NCI-H226 (cell line): ENCODE measurements at regions not wholly inside any gene's neighbourhood (a gene's known extent, or its start where the extent isn't known, plus 50 kb on each side); places are given as distances from the start of the nearest gene placed in this dataset.
"Not testable (repeated sequence)": the region's sequence is repeated elsewhere in the genome, so short reads cannot be mapped to it uniquely, and the experiment has no call there.

ENCODE experiments used
- DNase-seq: peaks from one replicate; pipeline ENCODE4 v3.0.0-alpha.2; 2015

DNA sequence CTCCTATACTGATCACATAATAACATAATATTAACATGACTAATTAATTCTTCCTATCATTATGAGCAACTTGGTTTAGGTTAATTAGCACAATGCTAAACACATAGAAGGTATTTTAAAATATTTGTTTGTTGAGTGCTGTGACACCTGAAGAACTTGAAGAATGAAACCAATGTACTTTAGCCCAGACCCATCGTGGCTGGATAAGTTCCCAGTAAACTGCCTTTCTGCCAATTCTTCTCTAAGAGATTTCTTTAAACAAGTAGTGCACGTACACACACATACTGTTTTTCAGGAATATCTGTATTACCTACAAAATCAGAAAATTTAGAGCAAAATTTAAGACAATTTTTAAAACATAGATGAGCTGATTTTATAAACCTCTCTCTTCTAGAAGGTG is 207.4 kb upstream of the SSTR1 start:
- no peak for DNase-seq

DNA sequence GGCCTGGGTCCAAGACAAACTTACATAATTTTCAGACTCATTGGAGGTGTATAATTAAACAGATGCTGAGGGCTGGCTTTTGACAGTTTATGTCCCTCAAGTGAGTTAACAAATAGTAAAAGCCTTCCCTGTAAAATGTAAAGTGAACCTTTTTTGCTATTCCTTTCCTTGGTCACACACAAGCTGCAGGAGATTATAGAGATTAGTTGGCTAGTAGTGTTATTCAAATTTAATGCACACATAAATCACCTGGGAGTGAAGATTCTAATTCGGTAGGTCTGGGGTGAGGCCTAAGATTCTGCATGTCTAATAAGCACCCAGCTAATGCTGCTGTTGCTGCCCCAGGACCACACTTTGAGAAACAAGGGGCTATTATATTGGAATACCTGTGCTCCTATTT is 206.2 kb upstream of the SSTR1 start:
- DNase-seq = no peak

DNA sequence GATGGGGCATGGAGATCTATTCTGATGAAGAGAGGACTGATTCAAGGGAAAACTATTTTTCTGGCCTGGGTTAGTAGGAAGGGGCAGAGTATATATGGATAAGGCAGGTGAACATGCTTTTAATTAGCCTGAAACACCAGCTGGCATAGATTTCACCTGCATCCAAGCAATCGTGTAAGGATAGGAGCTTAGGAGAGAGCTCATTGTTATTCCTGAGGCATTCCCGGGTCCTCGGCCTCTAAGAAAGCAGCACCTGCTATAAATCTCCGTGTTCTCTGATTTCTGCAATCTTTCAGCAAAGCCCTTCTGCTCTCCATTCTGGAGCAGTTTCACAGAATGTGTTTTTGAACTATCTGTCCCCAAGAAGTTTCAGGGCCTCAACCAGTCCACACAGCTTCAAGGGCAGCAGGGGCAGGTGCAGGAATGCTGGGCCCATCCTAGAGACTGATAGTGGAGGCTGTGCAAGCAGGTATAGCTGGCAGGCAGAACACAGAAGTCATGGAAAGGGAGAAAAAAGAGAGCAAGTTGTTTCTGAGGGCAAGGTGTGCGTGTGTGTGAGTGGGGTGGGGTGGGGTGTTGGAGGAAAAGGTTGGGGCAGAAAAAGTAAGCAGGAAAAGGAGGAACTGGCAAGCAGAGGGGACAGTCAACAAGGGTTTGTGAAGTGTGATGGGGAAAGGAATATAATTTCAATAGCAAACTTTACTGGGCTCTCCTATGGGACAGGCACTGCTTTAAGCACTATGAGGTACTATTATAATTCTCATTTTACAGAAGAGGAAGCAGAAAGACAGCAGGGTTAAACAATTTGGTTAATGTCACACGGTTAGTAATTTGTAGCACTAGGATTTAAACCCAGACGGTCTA is 203.7 kb upstream of the SSTR1 start:
- no peak for DNase-seq

DNA sequence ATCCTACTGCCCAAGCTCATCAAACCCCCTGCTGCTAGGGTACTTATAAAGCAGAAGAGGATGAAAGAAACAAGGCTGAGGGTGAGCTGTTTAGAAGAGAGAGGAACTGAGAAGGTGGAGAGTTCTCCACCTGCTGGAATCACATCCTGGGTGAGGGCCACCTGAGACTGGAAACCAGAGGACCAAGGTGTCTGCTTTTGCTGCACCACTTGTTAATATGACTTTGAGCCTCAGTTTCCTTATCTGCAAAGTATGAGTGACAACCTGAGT is 203.2 kb upstream of the SSTR1 start:
- DNase-seq = no peak

DNA sequence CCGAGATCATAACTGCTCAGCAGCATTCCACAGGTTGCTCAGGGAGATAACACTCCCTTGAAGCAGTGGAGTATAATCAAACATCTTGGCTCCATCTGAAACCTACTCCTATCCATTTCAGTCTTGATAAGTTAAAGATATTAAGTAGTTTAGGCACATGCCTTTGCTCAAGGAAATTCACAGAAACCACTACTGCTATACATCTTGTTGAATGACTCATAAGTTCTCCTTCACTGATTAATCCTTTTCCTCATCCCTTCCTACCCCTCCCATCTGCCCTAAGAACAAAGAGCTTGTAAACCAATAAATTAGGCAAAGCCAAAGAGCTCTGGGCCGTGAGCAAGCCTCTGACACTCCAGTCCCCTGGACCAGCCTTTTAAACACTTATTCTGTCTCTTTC is 196.5 kb upstream of the SSTR1 start:
- peak; percentile 59 for DNase-seq

DNA sequence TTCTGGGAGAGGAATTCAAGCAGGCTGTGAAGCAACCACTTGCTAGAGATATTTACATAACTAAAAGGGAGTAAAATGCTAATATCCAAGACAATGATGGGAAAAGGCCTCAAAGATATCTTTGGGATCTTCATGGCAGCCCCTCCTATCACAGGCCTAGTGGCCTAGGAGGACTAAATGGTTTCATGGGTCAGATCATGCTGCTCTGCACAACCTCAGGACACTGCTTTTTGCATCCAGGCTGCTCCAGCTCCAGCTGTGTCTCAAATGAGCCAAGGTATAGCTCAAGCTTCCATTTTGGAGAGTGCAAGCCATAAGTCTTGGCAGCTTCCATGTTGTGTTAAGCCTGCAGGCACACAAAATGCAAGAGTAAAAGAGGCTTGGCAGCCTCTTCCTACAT is 195.6 kb upstream of the SSTR1 start:
- DNase-seq = no peak

DNA sequence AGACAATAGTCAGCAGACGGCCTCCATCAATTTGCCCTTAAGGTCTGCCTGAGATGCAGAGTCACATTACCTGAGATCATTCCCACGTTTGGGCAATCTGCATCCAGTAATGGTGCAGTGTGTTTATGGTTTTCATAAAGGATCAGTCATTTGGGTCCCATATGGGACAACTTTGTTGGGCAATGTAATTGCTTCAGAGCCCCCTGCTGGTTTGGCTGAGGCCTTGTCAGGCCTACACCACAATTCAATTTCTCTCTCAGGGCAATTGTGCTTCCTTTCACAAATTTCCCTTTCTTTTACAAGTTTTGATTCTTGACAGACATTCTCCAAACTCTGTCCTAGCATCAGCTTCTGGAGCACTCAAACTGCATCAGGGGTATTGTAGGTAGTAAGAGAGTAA is 191.2 kb upstream of the SSTR1 start:
- DNase-seq = no peak

DNA sequence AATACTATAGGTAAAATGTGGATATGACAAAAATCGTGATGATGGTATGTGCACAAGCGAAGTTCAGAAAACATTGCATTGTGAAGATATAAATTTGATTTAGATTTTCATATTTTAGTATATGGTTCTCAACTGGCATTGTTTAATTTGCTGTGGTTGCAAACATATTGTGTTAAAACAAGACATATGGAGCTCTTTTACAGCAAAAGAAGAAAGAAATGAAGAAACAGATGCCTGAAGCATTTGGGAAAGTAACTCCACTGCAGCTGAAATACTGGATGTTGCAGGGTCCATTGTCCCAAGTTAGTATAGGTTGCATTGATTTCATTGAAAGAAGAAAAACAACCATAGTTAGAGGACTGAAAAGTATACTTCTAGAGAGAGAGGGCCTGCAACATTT is 185.8 kb upstream of the SSTR1 start:
- DNase-seq = no peak

DNA sequence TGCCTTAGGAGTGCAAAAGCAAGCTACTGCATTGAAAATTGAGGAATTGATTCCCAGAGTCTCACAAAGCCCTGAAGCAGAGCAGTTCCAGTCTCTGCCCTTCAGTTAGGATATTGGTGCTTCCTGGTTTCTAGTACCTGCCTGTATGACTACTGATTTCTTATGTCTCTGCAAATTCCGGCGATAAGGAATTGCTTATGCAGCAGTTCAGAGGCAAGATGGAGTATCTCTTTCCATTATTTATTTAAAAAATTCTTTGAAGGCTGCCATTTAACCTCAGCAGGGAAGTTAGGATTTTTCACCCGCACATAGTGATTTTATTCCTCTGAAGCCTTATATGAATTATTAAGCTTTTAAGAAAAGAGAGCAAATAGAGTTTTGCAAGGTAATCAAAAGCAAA is 184.9 kb upstream of the SSTR1 start:
- DNase-seq = no peak

DNA sequence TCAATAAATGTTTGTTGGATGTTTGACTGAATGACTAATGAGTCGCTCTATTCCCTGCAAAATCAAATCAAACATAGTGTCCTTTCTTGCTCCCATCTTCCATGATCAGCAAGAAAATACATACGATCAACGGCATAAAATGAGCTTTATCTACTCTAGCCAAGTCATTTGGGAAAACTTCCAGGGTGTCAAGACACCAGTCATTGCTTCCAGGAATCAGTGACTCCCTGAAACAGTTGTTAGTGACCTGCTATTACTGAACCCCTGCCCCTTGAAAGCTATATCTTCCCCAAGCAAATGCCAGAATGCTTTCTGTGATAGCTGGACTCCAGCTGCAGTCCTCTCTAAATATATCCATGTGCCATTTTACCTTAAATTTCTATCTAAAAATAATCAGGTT is 169.5 kb upstream of the SSTR1 start:
- DNase-seq = no peak

DNA sequence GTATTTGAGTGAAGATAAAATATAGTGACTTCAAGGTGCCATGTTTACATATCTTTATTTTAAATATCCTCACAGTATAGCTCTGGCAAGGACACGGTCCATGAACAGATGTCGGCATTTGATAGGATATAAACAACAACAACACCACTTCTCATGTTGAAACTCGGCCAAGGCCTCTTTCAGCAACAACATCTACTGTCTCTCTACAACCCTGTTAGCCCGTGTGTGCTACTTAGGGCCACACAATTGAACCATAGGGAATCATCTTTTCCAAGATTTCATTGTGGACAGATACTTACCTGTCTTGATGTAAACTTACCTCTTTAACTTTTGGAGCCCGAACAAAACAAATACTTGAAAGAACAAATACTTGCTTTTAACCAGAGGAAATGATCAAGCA is 168.7 kb upstream of the SSTR1 start:
- DNase-seq = no peak

DNA sequence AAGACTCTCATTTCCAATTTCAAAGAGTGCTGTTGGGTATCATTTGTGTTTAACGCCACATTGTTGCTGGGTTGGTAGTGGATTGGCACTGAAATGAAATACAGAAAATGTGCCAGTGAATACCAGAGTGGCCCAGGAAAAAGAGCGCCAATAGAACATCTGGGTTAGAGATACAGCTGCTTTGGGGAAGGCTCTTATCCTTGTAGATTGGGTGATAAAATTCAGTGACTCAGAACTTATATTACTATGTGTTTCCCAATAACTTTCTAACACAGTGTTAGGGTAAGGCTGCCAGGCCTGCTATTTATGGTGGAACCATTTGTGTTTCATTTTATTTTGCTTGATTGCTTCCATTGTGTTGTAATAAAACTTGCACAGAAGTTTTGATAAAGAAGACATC is 168.2 kb upstream of the SSTR1 start:
- no peak for DNase-seq

DNA sequence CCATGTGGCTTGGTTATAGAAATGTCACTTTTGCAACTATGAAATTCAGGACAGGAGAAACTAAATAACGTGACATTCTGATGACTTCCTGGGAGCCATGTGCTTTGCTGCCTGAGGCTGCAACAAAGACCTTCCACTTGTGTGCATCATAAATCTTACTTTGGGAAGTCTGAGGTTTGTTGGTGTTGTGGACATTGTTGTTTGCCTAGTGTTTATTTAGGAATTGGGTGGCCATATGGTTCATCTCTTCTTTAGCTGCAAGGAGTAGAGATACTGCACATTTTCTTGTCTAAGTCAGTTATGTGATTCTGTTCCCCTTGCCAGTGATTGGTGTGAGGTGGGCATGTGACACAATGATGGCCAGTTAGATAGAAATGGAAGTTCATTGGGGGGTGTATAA is 167.3 kb upstream of the SSTR1 start:
- no peak for DNase-seq

DNA sequence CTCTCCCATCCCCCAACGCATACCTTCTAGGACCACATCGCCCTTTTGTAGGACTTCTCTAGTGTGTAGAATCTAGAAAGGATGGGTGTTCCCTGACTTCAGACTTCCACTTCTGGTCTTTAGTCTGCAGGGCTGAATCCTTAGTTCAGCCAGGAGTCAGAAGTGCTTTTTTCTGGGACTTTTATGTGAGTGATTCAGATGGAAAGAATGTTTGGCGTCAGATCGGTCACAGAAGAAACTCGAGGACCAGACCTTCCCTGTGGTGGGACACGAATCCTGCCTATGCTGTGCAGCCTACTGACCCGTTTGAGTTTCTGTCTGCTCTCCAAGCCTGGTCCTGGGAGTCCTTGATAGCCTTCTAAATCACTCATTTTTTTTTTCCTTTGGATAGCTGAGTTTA is 165.4 kb upstream of the SSTR1 start:
- DNase-seq = peak; percentile 20

DNA sequence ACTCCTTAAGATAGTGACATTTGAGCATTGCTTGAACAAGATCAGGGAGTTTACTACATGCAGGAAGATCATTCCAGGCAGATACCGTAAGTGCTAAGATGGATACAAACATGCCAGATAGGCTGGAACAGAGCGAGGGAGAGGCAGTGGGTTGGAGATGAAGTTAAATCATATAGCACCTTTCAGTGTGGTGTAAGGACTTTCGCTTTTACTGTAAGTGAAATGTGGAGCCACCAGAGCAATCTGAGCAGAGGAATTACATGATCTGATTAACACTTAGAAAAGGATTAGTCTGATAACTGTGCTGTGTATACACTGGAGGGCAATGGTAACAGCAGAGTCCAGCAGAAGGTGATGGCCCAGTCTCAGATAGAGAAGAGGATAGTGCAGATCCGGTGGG is 163.0 kb upstream of the SSTR1 start:
- DNase-seq = no peak

DNA sequence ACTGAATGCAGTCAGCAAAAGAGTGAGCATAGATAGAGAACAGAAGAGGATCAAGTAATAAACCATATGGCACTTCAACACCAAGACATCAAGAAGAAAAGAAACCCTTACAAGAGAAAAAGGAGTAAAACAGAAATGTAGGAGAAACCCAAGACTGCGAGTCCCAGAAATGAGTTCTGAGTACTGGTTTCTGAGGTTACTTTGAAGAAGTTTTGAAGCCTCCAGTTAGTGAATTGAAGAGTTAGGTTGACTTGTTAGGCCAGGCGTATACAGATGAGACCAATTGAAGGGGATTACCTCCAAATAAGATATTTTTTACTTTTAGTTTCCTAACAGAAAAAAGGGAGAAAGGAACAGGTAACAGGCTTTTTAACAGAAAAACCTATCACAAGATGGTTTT is 162.2 kb upstream of the SSTR1 start:
- DNase-seq = no peak

DNA sequence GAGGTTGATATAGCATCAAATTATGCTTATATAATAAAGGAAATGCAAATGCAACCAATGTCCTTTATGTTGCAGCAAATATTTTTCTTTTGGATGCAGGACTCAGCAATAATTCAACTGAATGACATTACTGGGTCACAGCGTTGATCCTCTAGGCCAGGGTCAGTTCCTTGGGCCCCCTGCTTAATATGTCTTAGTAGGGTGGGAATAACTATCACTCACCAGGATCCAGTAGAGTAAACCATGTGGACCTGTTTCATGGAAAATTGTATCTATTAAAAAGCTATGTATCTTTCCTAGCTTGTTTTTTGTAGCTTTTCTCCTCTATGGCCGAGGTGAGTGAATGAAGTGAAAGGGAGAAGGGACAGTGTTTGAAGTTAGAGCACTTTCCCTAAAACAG is 161.5 kb upstream of the SSTR1 start:
- no peak for DNase-seq

DNA sequence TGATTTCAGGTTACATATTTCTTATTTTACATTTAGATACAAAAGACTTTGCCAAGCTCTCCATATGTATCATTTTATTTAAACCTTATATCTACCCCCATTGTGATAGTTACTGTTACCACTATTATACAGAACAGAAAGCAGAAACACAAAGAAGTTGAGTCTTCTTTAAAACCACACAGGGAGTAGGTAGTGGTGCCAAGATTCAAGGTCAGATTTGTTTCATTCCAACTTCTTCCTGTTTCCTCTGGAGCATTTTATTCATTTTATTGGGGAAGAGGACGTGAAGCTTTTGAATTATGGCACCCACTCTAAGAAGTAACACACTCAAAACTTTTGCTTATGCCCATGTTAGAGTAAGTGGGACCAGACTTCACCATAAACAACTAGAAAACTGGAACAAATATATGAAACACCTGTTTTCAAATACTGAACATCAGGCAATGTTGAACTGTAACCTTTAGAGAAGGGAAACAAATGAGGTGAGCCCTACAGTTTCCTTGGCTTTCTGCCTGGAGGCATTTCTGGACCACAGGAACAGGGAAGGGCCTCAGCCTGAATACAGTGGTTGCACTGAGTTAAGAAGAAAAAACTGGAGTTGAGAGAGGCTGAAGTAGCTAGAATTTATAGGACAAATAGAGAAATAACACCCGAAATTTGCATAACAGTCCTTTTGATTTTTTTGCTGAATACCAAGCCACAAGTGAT is 160.4 kb upstream of the SSTR1 start:
- peak; percentile 6 for DNase-seq

DNA sequence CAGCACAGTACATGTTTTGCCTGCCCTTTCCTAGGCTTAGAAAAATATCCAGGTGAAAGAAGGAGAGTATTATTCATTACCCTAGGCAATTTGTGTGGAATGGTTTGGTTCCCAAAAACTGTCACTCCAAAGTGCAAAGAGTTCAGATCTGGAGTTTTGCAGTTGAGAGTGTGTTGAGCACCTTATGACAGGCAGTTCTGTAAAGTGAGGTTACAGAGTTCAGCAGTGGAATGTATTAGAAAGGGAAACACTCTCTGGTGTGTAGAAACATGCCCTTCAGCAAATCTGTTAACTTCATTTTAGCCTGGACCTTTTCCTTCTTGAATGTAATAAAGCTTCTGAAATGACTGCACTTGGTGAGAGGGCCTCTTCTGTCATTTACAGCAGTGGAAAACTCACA is 154.0 kb upstream of the SSTR1 start:
- peak; percentile 12 for DNase-seq

DNA sequence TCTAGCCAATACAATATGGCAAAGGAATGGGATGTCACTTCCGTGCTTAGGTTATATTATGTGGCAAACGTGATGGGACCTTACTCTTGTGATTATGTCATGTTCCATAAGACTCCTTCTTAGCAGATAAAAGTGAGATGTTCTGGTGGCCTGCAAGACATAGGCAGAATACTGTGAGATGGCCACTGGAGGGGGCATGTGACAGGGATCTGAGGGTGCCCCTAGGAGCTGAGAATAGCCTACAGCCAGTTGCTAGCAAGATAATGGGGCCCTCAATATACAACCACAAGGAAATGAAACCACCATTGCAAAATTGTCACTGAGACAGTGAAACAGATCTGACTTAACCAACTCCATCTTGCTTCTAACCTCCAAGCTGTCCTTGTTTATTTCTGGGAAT is 151.4 kb upstream of the SSTR1 start:
- no peak for DNase-seq

DNA sequence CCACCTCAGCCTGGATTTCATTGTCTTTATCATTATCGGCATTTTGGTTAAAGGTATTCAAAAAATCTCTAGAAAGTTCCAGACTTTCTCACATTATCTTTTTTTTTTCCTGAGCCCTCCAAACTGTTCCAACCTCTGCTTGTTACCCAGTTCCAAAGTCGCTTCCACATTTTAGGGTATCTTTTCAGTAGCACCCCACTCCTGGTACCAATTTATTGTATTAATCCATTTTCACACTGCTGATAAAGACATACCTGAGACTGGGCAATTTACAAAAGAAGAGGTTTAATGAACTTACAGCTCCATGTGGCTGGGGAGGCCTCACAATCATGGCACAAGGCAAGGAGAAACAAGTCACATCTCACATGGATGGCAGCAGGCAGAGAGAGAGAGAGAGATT is 145.5 kb upstream of the SSTR1 start:
- DNase-seq = not testable (repeated sequence)

DNA sequence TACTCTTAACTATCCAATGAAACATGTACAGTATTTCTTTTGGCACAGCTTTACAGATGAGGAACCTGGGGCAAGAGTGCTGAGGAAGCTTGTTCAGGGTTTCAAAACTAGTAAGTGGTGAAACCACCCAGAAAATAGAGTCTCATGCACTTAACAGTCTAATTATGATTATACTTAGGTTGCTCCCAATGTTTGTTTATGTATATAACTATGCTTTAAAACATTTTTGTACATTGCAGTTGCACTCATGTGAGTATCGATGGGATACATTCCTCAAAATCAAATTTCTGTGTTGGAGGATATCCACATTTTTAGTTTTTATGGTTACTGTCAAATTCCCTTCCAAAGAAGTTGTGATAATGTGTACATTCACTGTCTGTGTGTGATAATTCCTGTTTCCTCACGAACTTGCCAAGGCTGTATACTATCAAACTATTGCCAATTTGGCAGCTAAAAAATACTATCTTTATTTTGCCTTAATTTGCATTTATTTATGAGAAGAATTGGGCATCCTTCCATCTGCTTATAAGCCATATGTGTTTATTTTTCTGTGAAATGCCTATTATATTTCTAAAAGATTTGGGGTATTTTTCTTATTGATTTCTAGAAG is 143.9 kb upstream of the SSTR1 start:
- no peak for DNase-seq

DNA sequence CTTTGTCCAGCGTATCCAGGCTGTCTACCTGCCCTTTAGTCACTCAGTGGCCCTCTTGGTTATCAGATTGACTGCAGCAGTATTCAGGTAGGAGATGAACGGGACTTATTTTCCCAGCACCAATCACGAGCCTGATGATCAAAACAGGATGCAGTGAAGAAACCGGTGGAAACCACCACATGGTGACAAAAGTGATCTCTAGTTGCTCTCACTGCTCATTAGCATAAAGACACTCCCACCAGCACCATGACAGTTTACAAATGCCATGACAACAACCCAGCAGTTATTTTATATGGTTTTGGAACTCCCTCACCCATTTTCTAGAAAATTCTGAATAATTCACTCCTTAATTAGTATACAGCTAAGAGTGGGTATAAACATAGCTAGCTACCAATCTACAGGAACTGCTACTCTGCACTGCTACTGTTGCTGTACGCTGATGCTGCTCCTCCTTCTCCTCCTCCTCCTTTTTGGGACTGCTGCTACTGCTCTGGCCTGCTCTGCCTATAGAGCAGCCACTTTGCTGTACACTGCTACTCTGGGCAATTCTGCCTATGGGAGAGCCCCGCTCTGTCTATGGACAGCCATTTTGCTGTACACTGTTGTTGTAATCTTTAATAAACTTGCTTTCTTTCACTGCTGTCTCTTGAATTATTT is 142.5 kb upstream of the SSTR1 start:
- no peak for DNase-seq

DNA sequence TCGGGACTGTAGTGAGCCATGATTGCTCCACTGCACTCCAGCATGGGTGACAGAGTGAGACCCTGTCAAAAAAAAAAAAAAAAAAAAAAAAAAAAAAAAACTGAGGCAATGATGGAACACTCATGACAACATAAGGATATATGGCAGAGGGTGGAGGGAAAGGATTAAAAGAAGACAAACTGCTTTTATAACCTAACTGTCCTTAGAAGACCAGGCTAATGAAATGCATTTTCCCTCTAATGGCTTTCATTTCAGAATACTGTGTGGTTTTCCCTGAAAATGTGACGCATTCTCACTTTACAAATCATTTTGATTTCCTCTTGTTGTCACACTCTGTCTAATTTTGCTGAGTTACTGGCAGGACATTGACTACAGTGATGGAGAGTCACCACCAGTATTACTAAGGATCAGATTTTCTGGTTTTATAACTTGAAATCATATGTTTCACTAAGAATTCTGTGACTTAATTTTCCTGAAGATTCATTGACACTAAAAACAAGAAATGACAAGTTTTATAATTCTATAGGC is 137.6 kb upstream of the SSTR1 start:
- DNase-seq = no peak
